ENCODE measurements at regions not wholly inside any gene's neighbourhood (a gene's known extent, or its start where the extent isn't known, plus 50 kb on each side); places are given as distances from the start of the nearest gene placed in this dataset.

- WGBS (ENCODE audit: insufficient coverage): no CpG with 5 or more reads among the region's 1 CpG
- no peaks in the 10 kb centered on the region for H3K9me3 Mint-ChIP-seq
- H3K27ac ChIP-seq (ENCODE audit: low read length): no peak overlapping the region
- H3K27ac Mint-ChIP-seq: no peak overlapping the region
- H3K36me3 Mint-ChIP-seq: no peaks in the 10 kb centered on the region
- TF ChIP-seq CTCF (IDR thresholded peaks at IDR 0.05): no peak
- H3K4me3 Mint-ChIP-seq: no peak overlapping the region
- no peaks in the 10 kb centered on the region for H3K36me3 ChIP-seq (ENCODE audit: control insufficient read depth, insufficient read depth, low read length)
- no peak for DNase-seq
- H3K27me3 ChIP-seq (ENCODE audit: control insufficient read depth, insufficient read depth, low read length): no peaks in the 10 kb centered on the region
- H3K4me1 Mint-ChIP-seq: peaks cover 21 to 27% of the 10 kb centered on the region in 2 donors
- ATAC-seq: no peak
- no peaks in the 10 kb centered on the region for H3K4me1 ChIP-seq (ENCODE audit: control insufficient read depth, insufficient read depth, low read length)
- intact Hi-C loops (cut with micrococcal nuclease): no loop called here
- no peaks in the 10 kb centered on the region for H3K9me3 ChIP-seq (ENCODE audit: control insufficient read depth, insufficient read depth, low read length)
- H3K27me3 Mint-ChIP-seq (ENCODE audit: low read depth in 2 of 2): no peaks in the 10 kb centered on the region
- H3K4me3 ChIP-seq (ENCODE audit: low read length): no peak overlapping the region
Observed at GRCh38 chr5:93964421-93964820, 223.0 kb upstream of the POU5F2 start.

- WGBS (ENCODE audit: insufficient coverage): 96% methylated on average over 2 of the region's 3 CpGs
- H3K4me1 ChIP-seq (ENCODE audit: control insufficient read depth, insufficient read depth, low read length): no peaks in the 10 kb centered on the region
- no peak for DNase-seq
- intact Hi-C loops (cut with micrococcal nuclease): no loop called here
- no peaks in the 10 kb centered on the region for H3K9me3 ChIP-seq (ENCODE audit: control insufficient read depth, insufficient read depth, low read length)
- no peak for TF ChIP-seq CTCF (IDR thresholded peaks at IDR 0.05)
- H3K27me3 Mint-ChIP-seq (ENCODE audit: low read depth in 2 of 2): no peaks in the 10 kb centered on the region
- H3K36me3 Mint-ChIP-seq: no peaks in the 10 kb centered on the region
- no peak overlapping the region for H3K27ac ChIP-seq (ENCODE audit: low read length)
- peaks cover 4% of the 10 kb centered on the region for H3K36me3 ChIP-seq (ENCODE audit: control insufficient read depth, insufficient read depth, low read length)
- no peak for ATAC-seq
- no peak overlapping the region for H3K27ac Mint-ChIP-seq
- H3K4me3 Mint-ChIP-seq: no peak overlapping the region
- H3K4me1 Mint-ChIP-seq: peaks cover 0 to 5% of the 10 kb centered on the region in 2 donors
- no peaks in the 10 kb centered on the region for H3K27me3 ChIP-seq (ENCODE audit: control insufficient read depth, insufficient read depth, low read length)
- H3K4me3 ChIP-seq (ENCODE audit: low read length): no peak overlapping the region
- H3K9me3 Mint-ChIP-seq: no peaks in the 10 kb centered on the region
Observed at GRCh38 chr5:93960042-93960441, 218.6 kb upstream of the POU5F2 start.

- no peak for TF ChIP-seq CTCF (IDR thresholded peaks at IDR 0.05)
- ATAC-seq (no peak), DNase-seq (no peak)
- intact Hi-C loops (cut with micrococcal nuclease): no loop called here
- Mint-ChIP-seq H3K9me3 (no peaks in the 10 kb centered on the region), H3K4me1 (peaks cover 0 to 10% of the 10 kb centered on the region in 2 donors), H3K4me3 (no peak overlapping the region), H3K27ac (no peak overlapping the region), H3K27me3 (ENCODE audit: low read depth in 2 of 2) (no peaks in the 10 kb centered on the region), H3K36me3 (no peaks in the 10 kb centered on the region)
- Histone ChIP-seq H3K27ac (ENCODE audit: low read length) (no peak overlapping the region), H3K4me1 (ENCODE audit: control insufficient read depth, insufficient read depth, low read length) (no peaks in the 10 kb centered on the region), H3K27me3 (ENCODE audit: control insufficient read depth, insufficient read depth, low read length) (no peaks in the 10 kb centered on the region), H3K36me3 (ENCODE audit: control insufficient read depth, insufficient read depth, low read length) (peaks cover 4% of the 10 kb centered on the region), H3K4me3 (ENCODE audit: low read length) (no peak overlapping the region), H3K9me3 (ENCODE audit: control insufficient read depth, insufficient read depth, low read length) (no peaks in the 10 kb centered on the region)
- 95% methylated on average over 2 of the region's 2 CpGs for WGBS (ENCODE audit: insufficient coverage)
Observed at GRCh38 chr5:93956006-93956405, 214.6 kb upstream of the POU5F2 start.

GRCh38 chr5:93954421-93955069 lies 213.1 kb upstream of the POU5F2 start:
- no peak for ATAC-seq
- H3K36me3 Mint-ChIP-seq: no peaks in the 10 kb centered on the region
- 100% methylated on average over 5 of the region's 5 CpGs for WGBS (ENCODE audit: insufficient coverage)

More at GRCh38 chr5:93954421-93955069, 213.1 kb upstream of the POU5F2 start:
- H3K4me1 Mint-ChIP-seq: peaks cover 0 to 5% of the 10 kb centered on the region in 2 donors
- no peak overlapping the region for H3K4me3 Mint-ChIP-seq
- Histone ChIP-seq H3K27me3 (ENCODE audit: control insufficient read depth, insufficient read depth, low read length) (no peaks in the 10 kb centered on the region), H3K27ac (ENCODE audit: low read length) (no peak overlapping the region), H3K9me3 (ENCODE audit: control insufficient read depth, insufficient read depth, low read length) (no peaks in the 10 kb centered on the region), H3K4me3 (ENCODE audit: low read length) (no peak overlapping the region), H3K36me3 (ENCODE audit: control insufficient read depth, insufficient read depth, low read length) (peaks cover 4% of the 10 kb centered on the region), H3K4me1 (ENCODE audit: control insufficient read depth, insufficient read depth, low read length) (no peaks in the 10 kb centered on the region)
- DNase-seq: no peak
- TF ChIP-seq CTCF (IDR thresholded peaks at IDR 0.05): no peak
- no peak overlapping the region for H3K27ac Mint-ChIP-seq
- H3K9me3 Mint-ChIP-seq: no peaks in the 10 kb centered on the region
- intact Hi-C loops (cut with micrococcal nuclease): no loop called here
- H3K27me3 Mint-ChIP-seq (ENCODE audit: low read depth in 2 of 2): no peaks in the 10 kb centered on the region
